ENCODE measurements at regions not wholly inside any gene's neighbourhood (a gene's known extent, or its start where the extent isn't known, plus 50 kb on each side); places are given as distances from the start of the nearest gene placed in this dataset.

DNA sequence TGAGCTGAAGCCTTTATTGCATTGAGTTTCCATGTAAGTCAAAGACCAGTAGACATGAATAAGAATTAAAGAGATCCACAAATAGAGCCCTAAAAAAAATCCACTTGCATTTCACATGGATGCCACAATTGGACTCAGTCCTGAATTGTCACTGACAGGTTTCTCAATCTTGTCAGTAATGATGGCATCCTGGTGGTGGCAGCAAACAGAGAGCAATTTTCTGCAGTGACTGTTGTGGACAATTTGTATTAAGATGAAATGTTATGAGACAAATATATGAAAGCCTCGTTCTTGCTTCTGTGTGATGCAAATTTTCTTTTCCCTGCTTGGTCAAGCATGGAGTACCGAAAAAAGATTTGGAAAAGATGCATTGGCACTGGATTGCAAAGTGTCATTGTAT, 278.9 kb downstream of the SAMD5 start:
- no peak for TF ChIP-seq SUZ12 (IDR thresholded peaks at IDR 0.05; ENCODE audit: extremely low read depth, insufficient read depth, insufficient read length)
- TF ChIP-seq YY1 (IDR thresholded peaks at IDR 0.05; ENCODE audit: insufficient read depth, insufficient read length), result no peak
- TF ChIP-seq ZNF274 (IDR thresholded peaks at IDR 0.05; ENCODE audit: low read depth, low read length), result no peak

Data from NT2/D1 (cell line).